ENCODE measurements at regions not wholly inside any gene's neighbourhood (a gene's known extent, or its start where the extent isn't known, plus 50 kb on each side); places are given as distances from the start of the nearest gene placed in this dataset.

- Mint-ChIP-seq H3K4me3 (ENCODE audit: unreplicated experiment) (no peak overlapping the region), H3K27ac (ENCODE audit: unreplicated experiment) (no peak overlapping the region), H3K36me3 (ENCODE audit: low read depth, unreplicated experiment) (no peaks in the 10 kb centered on the region), H3K9me3 (ENCODE audit: unreplicated experiment) (no peaks in the 10 kb centered on the region), H3K27me3 (ENCODE audit: unreplicated experiment) (peaks cover 2% of the 10 kb centered on the region), H3K4me1 (ENCODE audit: unreplicated experiment) (peaks cover 13% of the 10 kb centered on the region)
- TF ChIP-seq, protein P1, sequence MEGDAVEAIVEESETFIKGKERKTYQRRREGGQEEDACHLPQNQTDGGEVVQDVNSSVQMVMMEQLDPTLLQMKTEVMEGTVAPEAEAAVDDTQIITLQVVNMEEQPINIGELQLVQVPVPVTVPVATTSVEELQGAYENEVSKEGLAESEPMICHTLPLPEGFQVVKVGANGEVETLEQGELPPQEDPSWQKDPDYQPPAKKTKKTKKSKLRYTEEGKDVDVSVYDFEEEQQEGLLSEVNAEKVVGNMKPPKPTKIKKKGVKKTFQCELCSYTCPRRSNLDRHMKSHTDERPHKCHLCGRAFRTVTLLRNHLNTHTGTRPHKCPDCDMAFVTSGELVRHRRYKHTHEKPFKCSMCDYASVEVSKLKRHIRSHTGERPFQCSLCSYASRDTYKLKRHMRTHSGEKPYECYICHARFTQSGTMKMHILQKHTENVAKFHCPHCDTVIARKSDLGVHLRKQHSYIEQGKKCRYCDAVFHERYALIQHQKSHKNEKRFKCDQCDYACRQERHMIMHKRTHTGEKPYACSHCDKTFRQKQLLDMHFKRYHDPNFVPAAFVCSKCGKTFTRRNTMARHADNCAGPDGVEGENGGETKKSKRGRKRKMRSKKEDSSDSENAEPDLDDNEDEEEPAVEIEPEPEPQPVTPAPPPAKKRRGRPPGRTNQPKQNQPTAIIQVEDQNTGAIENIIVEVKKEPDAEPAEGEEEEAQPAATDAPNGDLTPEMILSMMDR (IDR thresholded peaks at IDR 0.05; ENCODE audit: unreplicated experiment), result no peak
- DNase-seq (ENCODE audit: low spot score), result peak; percentile 33
Measured at GRCh38 chr3:62926494-62926893, 51.3 kb upstream of the CADPS start.

GRCh38 chr3:62928256-62928655 lies 53.0 kb upstream of the CADPS start:
- no peak overlapping the region for H3K27ac Mint-ChIP-seq (ENCODE audit: unreplicated experiment)
- H3K4me3 Mint-ChIP-seq (ENCODE audit: unreplicated experiment), result no peak overlapping the region

DNA sequence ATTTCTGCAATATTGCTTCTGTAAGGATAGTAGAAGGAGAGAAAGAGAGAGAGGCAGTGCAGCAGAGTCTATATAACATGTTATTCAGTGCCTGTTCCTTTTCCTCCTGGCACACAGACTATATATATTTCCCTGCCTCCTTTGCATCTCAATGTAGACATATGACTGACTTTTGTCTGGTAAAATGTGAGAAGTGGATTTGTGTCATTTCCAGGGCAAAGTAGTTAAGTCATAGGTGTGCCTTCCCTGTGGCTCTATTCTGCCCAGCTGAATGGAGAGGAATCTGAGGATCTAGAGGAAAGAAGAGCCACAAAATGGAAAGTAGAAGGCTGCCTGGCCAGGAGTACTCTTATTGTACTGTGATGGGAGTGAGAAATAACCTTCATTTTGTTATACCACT lies 54.6 kb upstream of the CADPS start:
- H3K36me3 Mint-ChIP-seq (ENCODE audit: low read depth, unreplicated experiment), result no peaks in the 10 kb centered on the region
- no peak overlapping the region for H3K27ac Mint-ChIP-seq (ENCODE audit: unreplicated experiment)
- no peaks in the 10 kb centered on the region for H3K9me3 Mint-ChIP-seq (ENCODE audit: unreplicated experiment)
- no peak for DNase-seq (ENCODE audit: low spot score)
- TF ChIP-seq, protein P1 (IDR thresholded peaks at IDR 0.05; ENCODE audit: unreplicated experiment), result no peak
- H3K4me1 Mint-ChIP-seq (ENCODE audit: unreplicated experiment), result no peaks in the 10 kb centered on the region
- H3K27me3 Mint-ChIP-seq (ENCODE audit: unreplicated experiment), result peaks cover 2% of the 10 kb centered on the region
- H3K4me3 Mint-ChIP-seq (ENCODE audit: unreplicated experiment), result no peak overlapping the region

More at GRCh38 chr3:62928256-62928655, 53.0 kb upstream of the CADPS start:
- Mint-ChIP-seq H3K27me3 (ENCODE audit: unreplicated experiment) (peaks cover 2% of the 10 kb centered on the region), H3K9me3 (ENCODE audit: unreplicated experiment) (no peaks in the 10 kb centered on the region), H3K4me1 (ENCODE audit: unreplicated experiment) (peaks cover 7% of the 10 kb centered on the region), H3K36me3 (ENCODE audit: low read depth, unreplicated experiment) (no peaks in the 10 kb centered on the region)
- no peak for DNase-seq (ENCODE audit: low spot score)
- TF ChIP-seq, protein P1 (IDR thresholded peaks at IDR 0.05; ENCODE audit: unreplicated experiment), result no peak

DNA sequence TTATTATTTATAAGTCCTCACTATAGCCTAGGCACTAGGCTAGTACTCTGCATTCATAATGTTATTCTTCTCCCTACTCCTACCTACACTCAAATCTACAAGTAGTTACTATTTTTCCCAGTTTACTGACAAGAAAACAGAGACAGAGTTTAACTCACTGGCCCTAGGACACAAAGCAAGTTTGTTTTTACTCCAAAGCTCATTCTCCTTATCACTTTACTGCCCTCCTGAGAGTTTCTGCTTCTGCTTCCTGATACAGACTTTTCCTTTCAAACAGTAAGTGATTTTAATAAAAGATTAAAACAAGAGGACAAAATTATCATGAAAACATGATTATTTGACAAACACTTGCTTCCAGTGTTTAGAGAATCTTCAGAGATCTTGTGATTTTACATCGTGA lies 60.6 kb upstream of the CADPS start:
- no peak overlapping the region for H3K27ac Mint-ChIP-seq (ENCODE audit: unreplicated experiment)
- peaks cover 9% of the 10 kb centered on the region for H3K4me1 Mint-ChIP-seq (ENCODE audit: unreplicated experiment)
- H3K9me3 Mint-ChIP-seq (ENCODE audit: unreplicated experiment), result no peaks in the 10 kb centered on the region
- peaks cover 3% of the 10 kb centered on the region for H3K36me3 Mint-ChIP-seq (ENCODE audit: low read depth, unreplicated experiment)
- no peak for DNase-seq (ENCODE audit: low spot score)
- TF ChIP-seq, protein P1 (IDR thresholded peaks at IDR 0.05; ENCODE audit: unreplicated experiment), result no peak
- no peak overlapping the region for H3K4me3 Mint-ChIP-seq (ENCODE audit: unreplicated experiment)
- peaks cover 2% of the 10 kb centered on the region for H3K27me3 Mint-ChIP-seq (ENCODE audit: unreplicated experiment)

GRCh38 chr3:62936626-62937254 lies 61.5 kb upstream of the CADPS start:
- H3K27me3 Mint-ChIP-seq (ENCODE audit: unreplicated experiment), result peaks cover 2% of the 10 kb centered on the region
- DNase-seq (ENCODE audit: low spot score), result no peak
- peaks cover 3% of the 10 kb centered on the region for H3K36me3 Mint-ChIP-seq (ENCODE audit: low read depth, unreplicated experiment)
- H3K27ac Mint-ChIP-seq (ENCODE audit: unreplicated experiment), result no peak overlapping the region
- H3K4me3 Mint-ChIP-seq (ENCODE audit: unreplicated experiment), result no peak overlapping the region
- peaks cover 13% of the 10 kb centered on the region for H3K4me1 Mint-ChIP-seq (ENCODE audit: unreplicated experiment)
- TF ChIP-seq, protein P1 (IDR thresholded peaks at IDR 0.05; ENCODE audit: unreplicated experiment), result no peak
- H3K9me3 Mint-ChIP-seq (ENCODE audit: unreplicated experiment), result no peaks in the 10 kb centered on the region
